ENCODE measurements at regions not wholly inside any gene's neighbourhood (a gene's known extent, or its start where the extent isn't known, plus 50 kb on each side); places are given as distances from the start of the nearest gene placed in this dataset.

GRCh38 chr5:8615142-8615858 is 746.4 kb downstream of the MTRR start:
- TF ChIP-seq TEAD3 (CRISPR knock-in tag; optimal IDR thresholded peaks at IDR 0.05; ENCODE audit: borderline replicate concordance) (no peak), NFYB (CRISPR knock-in tag; IDR thresholded peaks at IDR 0.05) (no peak)
